Stimulated activated naive B cell treated with anti-CD40 and anti-IgM and Interleukin-4, amounts not matched to agents 10 μg/mL and 1 μg/mL and 100 μg/mL, for 72 hours (primary cell): ENCODE measurements at regions not wholly inside any gene's neighbourhood (a gene's known extent, or its start where the extent isn't known, plus 50 kb on each side); places are given as distances from the start of the nearest gene placed in this dataset.
A peak's percentile ranks its signal among the peaks of the same experiment; 100 is the strongest.

ENCODE experiments used
- ATAC-seq, 2 donors: fragments of 150-1000 bp; cut with Tn5 transposase; replicated peaks; 2 replicates each; pipeline ENCODE4 v1.10.0; 2021; ENCODE audit warnings: moderate library complexity in 1 of 2
- DNase-seq: peaks from one replicate; pipeline ENCODE4 v3.0.0; 2021
- H3K27ac Mint-ChIP-seq: one replicate; pipeline ENCODE4 v1.8.0; 2022; ENCODE audit warnings: mild to moderate bottlenecking, mixed read lengths
- H3K27me3 Mint-ChIP-seq, 2 donors: one replicate each; pipeline ENCODE4 v1.8.0; 2022; ENCODE audit warnings: mixed read lengths in 2 of 2
- H3K36me3 Mint-ChIP-seq, 2 donors: one replicate each; pipeline ENCODE4 v1.8.0; 2022; ENCODE audit warnings: mixed read lengths in 2 of 2, mild to moderate bottlenecking in 1 of 2
- H3K4me1 Mint-ChIP-seq, 2 donors: one replicate each; pipeline ENCODE4 v1.8.0; 2022; ENCODE audit warnings: mixed read lengths in 2 of 2, mild to moderate bottlenecking in 1 of 2
- H3K4me3 Mint-ChIP-seq, 2 donors: one replicate each; pipeline ENCODE4 v1.8.0; 2022; ENCODE audit warnings: mild to moderate bottlenecking in 2 of 2, mixed read lengths in 2 of 2, moderate library complexity in 1 of 2
- H3K9me3 Mint-ChIP-seq, 2 donors: one replicate each; pipeline ENCODE4 v1.8.0; 2022; ENCODE audit warnings: mixed read lengths in 2 of 2, mild to moderate bottlenecking in 1 of 2

DNA sequence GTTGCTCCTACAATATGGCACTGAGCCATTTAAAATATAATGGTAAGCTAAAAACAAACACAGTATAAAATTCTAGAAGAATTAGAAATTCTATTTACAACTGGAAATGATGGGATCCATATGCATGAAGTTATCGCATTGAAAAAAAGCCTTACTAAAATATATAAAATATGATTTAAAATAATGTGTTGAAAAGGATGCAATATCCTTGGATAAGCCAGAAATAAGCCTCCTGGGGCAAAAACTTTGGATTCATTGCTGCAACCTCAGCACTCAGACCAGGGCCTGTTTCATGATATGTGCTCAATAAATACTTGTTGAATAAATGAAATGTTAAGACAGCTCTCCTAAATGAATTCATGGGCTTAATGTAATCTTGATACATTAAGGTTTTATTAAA is 170.2 kb downstream of the SEM1 start:
- no peaks in the 10 kb centered on the region for H3K36me3 Mint-ChIP-seq
- H3K4me3 Mint-ChIP-seq, result no peak overlapping the region
- no peak overlapping the region for H3K27ac Mint-ChIP-seq
- no peak for DNase-seq
- ATAC-seq, result no peak
- H3K9me3 Mint-ChIP-seq, result no peaks in the 10 kb centered on the region
- H3K27me3 Mint-ChIP-seq, result no peaks in the 10 kb centered on the region
- peaks cover 5 to 9% of the 10 kb centered on the region in 2 donors for H3K4me1 Mint-ChIP-seq

DNA sequence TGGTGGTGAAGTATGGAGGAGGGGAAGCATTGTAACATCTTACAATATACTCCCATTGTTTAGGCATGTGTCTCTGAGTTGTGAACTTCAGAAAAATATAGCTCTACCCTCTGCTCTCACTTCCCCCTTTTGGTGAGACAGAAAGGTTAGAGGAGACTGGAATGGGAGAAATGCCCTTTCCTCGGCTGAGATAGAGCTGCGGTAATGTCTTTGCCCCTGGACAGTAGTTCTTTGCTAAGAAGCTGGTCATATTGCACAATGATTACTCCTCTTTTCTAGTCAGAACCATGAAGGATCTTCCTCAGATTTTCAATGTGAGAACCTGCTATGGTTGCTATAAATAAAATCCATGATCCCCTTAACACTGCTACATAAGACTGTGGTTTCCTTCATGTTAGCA is 171.0 kb downstream of the SEM1 start:
- DNase-seq, result no peak
- Mint-ChIP-seq H3K4me1 (peaks cover 5 to 9% of the 10 kb centered on the region in 2 donors), H3K4me3 (no peak overlapping the region), H3K36me3 (no peaks in the 10 kb centered on the region), H3K27ac (no peak overlapping the region), H3K9me3 (no peaks in the 10 kb centered on the region), H3K27me3 (no peaks in the 10 kb centered on the region)
- peak; percentile 39 to 42 for ATAC-seq

DNA sequence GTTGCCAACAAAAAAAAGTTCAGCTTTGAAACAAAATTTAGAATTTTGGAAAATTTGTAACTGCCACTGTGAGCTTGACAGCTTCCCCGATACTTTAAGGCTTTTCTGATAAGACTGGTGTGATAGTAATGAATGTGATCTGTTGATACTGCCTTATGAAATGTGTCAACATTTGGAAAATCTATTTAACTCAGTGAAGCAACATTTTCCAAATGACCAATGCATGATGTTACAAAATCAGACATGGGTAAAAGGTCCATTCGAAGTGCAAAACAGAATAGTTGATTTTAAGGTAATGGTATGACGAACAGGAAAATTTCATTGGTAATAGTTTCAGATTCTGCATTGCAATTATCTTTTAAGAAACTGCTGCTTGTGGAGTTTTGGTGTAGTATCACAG is 175.4 kb downstream of the SEM1 start:
- DNase-seq, result no peak
- Mint-ChIP-seq H3K4me3 (no peak overlapping the region), H3K9me3 (peaks cover 0 to 1% of the 10 kb centered on the region in 2 donors), H3K36me3 (no peaks in the 10 kb centered on the region), H3K27ac (no peak overlapping the region), H3K27me3 (peaks cover 4 to 5% of the 10 kb centered on the region in 2 donors), H3K4me1 (peaks cover 5 to 9% of the 10 kb centered on the region in 2 donors)
- ATAC-seq, result no peak

DNA sequence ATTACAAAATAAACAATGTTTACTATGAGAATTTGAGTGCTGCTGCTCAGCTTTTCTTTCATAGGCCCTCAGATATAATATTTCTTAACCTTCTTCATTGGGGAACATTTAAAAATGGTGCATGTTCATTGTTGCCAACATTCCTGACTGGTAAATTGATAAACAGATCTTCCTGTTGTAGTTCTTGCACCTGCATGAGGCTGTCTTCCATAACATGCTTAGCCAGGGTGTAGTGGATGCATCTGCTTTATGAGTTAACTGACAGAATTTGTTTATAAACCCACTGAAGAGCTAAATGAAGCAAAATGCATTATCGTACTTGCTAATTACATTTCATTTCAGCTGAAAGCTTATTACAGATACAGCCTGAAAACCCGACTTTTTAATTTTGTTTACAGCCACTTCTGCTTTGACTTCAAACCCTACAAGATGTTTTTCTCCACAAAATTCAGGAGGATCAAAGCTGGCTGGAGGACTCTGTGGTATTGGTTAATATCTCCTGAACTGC is 177.2 kb downstream of the SEM1 start:
- H3K9me3 Mint-ChIP-seq, result peaks cover 0 to 1% of the 10 kb centered on the region in 2 donors
- H3K4me1 Mint-ChIP-seq, result no peaks in the 10 kb centered on the region
- ATAC-seq (no peak), DNase-seq (no peak)
- H3K27ac Mint-ChIP-seq, result no peak overlapping the region
- no peaks in the 10 kb centered on the region for H3K36me3 Mint-ChIP-seq
- no peak overlapping the region for H3K4me3 Mint-ChIP-seq
- peaks cover 4 to 5% of the 10 kb centered on the region in 2 donors for H3K27me3 Mint-ChIP-seq

DNA sequence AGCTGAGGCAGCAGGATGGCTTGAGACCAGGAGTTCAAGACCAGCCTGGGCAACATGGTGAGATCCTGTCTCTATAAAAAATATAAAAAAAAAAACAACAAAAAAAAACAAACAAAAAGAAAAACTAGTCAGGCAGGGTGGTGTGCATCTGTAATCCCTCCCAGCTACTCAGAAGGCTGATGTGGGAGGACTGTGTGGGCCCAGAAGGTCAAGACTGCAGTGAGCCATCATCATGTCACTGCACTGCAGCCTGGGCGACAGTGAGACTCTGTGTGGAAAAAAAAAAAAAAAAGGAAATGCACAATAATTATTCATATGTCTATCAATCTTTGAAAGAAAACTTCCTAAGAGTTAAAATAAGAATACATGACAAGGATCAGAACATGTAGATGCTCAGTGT is 178.3 kb downstream of the SEM1 start:
- ATAC-seq, result no peak
- Mint-ChIP-seq H3K4me3 (no peak overlapping the region), H3K9me3 (peaks cover 0 to 1% of the 10 kb centered on the region in 2 donors), H3K27me3 (peaks cover 8 to 10% of the 10 kb centered on the region in 2 donors), H3K36me3 (no peaks in the 10 kb centered on the region), H3K27ac (no peak overlapping the region), H3K4me1 (no peaks in the 10 kb centered on the region)
- no peak for DNase-seq

DNA sequence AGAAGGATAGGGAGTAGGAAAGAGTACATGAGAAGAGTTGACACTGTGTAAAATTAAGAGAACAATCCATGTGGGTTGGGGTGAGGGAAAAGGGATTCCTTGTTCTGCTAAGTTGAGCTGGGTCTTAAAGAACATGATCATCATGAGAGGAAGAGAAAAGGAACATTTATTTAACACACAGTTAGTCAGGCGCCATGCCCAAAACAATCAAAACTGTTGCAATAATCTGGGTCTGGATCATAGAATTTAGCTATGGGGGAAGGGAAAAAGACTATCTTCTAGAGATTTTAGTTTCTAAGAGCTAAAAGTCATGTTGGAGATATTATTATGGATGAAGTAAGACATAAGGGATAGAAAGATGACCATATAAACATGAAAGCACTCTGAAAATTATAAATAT is 178.9 kb downstream of the SEM1 start:
- DNase-seq, result no peak
- H3K4me1 Mint-ChIP-seq, result no peaks in the 10 kb centered on the region
- peaks cover 8 to 10% of the 10 kb centered on the region in 2 donors for H3K27me3 Mint-ChIP-seq
- peaks cover 0 to 1% of the 10 kb centered on the region in 2 donors for H3K9me3 Mint-ChIP-seq
- no peak overlapping the region for H3K27ac Mint-ChIP-seq
- ATAC-seq, result no peak
- H3K4me3 Mint-ChIP-seq, result no peak overlapping the region
- H3K36me3 Mint-ChIP-seq, result no peaks in the 10 kb centered on the region

GRCh38 chr7:96527133-96527827 is 182.4 kb downstream of the SEM1 start:
- H3K4me3 Mint-ChIP-seq, result no peak overlapping the region
- no peaks in the 10 kb centered on the region for H3K36me3 Mint-ChIP-seq
- ATAC-seq (no peak), DNase-seq (no peak)
- no peak overlapping the region for H3K27ac Mint-ChIP-seq
- peaks cover 0 to 1% of the 10 kb centered on the region in 2 donors for H3K9me3 Mint-ChIP-seq
- H3K4me1 Mint-ChIP-seq, result no peaks in the 10 kb centered on the region
- H3K27me3 Mint-ChIP-seq, result peaks cover 8 to 10% of the 10 kb centered on the region in 2 donors

DNA sequence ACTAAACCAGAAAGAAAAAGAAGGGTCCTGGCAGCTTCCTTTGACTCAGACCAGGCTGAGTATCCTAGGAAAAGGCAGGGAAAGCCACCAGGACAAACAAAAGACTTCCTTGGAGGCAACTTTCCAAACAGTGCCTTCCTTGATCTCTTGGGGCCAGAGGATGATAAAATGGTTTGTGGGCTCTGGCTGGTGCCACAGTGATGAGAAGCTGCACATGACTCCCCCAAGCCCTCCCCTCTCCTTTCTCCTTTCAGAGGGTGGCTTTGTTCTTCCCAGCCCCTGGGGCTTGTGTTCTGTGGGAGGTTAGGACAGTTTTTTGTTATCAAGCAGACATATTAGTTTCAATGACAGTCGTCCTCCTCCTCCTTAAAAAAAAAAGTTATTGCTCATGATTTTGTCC is 183.2 kb downstream of the SEM1 start:
- Mint-ChIP-seq H3K4me1 (no peaks in the 10 kb centered on the region), H3K27ac (no peak overlapping the region), H3K4me3 (no peak overlapping the region), H3K36me3 (no peaks in the 10 kb centered on the region), H3K27me3 (peaks cover 8 to 10% of the 10 kb centered on the region in 2 donors), H3K9me3 (peaks cover 0 to 1% of the 10 kb centered on the region in 2 donors)
- DNase-seq (no peak), ATAC-seq (no peak)

DNA sequence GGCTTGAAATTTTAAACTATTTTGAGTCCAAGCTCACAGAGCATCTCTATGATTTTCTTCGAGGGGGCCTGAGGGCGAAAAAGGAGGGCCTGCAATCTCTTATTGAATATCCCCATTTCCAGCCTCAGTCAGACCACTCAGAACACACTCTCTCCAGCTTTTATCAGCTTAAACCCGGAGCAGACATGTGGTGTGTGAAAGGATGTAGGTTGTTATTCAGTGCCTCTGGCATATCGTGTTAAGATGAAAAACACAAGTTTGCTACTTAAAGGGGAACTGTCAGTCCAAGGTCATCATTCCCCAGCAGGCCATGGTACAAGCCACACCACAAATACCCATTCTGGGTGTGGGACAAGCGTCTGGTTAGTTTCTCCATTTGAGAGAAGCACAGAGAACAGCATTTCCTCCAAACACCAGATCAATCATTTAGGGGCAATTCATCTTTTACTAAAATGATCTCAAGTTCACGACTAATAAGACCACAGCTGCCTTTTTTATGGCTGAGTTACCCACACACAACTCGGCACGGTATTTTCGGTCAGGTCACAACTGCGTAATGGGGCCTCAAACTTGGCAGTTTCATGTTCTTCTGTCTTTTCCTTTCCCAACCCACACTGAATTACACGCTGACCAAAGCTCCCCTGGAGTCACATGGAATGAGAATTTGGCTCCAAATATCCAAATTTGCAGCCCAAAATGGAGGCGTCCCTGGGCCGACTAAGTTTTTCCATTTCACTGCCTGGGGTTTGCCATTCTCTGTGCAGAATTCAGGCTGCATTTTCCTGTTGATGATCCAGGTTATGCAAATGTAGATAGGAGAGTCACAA is 188.4 kb downstream of the SEM1 start:
- no peaks in the 10 kb centered on the region for H3K36me3 Mint-ChIP-seq
- H3K4me3 Mint-ChIP-seq, result no peak overlapping the region
- H3K9me3 Mint-ChIP-seq, result no peaks in the 10 kb centered on the region
- ATAC-seq, result no peak
- no peak for DNase-seq
- no peaks in the 10 kb centered on the region for H3K27me3 Mint-ChIP-seq
- H3K27ac Mint-ChIP-seq, result no peak overlapping the region
- H3K4me1 Mint-ChIP-seq, result no peaks in the 10 kb centered on the region

- H3K9me3 Mint-ChIP-seq, result no peaks in the 10 kb centered on the region
- peaks cover 4 to 8% of the 10 kb centered on the region in 2 donors for H3K27me3 Mint-ChIP-seq
- DNase-seq, result no peak
- no peak for ATAC-seq
- no peaks in the 10 kb centered on the region for H3K4me1 Mint-ChIP-seq
- no peaks in the 10 kb centered on the region for H3K36me3 Mint-ChIP-seq
- H3K27ac Mint-ChIP-seq, result no peak overlapping the region
- H3K4me3 Mint-ChIP-seq, result no peak overlapping the region
Measured at GRCh38 chr7:96508371-96508770, 186.5 kb upstream of the SLC25A13 start.

DNA sequence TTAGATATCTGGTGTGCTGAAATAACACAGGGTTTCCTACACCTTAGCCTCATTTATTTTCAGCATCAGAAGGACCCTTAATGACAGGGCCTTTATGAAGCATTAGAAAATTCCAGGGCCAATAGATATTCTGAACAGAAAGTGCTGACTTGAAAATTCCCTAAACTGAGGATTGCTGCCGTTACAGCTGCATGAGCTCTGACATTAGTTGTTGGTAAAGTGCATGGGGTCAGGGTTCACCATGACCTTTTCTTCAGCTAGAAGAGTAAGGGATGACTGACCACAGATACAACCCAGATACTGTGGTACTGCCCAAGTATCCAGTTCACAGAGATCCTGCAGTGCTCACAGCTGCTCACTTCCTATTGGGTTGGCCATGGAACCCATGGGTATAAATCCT is 181.7 kb upstream of the SLC25A13 start:
- DNase-seq (no peak), ATAC-seq (no peak)
- H3K27ac Mint-ChIP-seq, result no peak overlapping the region
- no peaks in the 10 kb centered on the region for H3K36me3 Mint-ChIP-seq
- no peaks in the 10 kb centered on the region for H3K9me3 Mint-ChIP-seq
- H3K4me3 Mint-ChIP-seq, result no peak overlapping the region
- no peaks in the 10 kb centered on the region for H3K4me1 Mint-ChIP-seq
- H3K27me3 Mint-ChIP-seq, result no peaks in the 10 kb centered on the region

DNA sequence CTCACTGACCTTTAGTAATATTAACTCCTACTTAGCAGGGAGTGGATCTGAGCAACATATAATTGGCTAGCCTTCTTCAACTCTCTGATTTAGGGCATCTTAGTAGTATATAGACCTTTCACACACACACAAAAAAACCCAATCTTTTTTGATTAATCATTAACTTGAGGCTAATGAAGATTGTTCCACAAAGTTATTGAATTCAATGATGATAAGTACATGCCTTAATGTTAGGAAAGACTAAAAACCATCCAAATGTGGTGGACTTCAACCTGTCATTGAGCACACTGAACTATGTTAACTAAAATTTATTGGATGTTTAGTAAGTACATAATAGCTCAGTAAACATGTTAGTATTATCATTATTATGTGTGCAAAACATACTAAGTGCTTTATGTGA is 179.4 kb upstream of the SLC25A13 start:
- DNase-seq (no peak), ATAC-seq (no peak)
- Mint-ChIP-seq H3K27me3 (no peaks in the 10 kb centered on the region), H3K27ac (no peak overlapping the region), H3K4me1 (no peaks in the 10 kb centered on the region), H3K4me3 (no peak overlapping the region), H3K9me3 (no peaks in the 10 kb centered on the region), H3K36me3 (no peaks in the 10 kb centered on the region)

DNA sequence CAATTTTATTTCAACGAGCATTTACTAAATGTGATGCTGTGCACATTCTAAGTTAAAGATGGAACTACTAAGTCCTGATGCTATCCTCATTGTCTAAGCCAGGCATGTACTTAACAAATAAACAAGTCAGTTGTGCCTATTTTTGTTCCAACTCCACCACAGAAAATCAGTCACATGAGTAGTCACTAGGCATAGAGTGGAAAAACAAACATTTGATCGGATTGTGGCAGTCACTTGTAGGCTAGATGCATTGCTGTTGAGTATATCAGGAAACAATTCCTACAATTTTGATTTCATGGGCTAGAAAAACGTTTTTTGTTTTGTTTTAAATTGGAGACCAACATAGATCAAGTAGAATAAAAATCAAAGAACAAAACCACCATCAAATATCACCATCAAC is 177.6 kb upstream of the SLC25A13 start:
- Mint-ChIP-seq H3K4me1 (no peaks in the 10 kb centered on the region), H3K4me3 (no peak overlapping the region), H3K9me3 (no peaks in the 10 kb centered on the region), H3K27me3 (no peaks in the 10 kb centered on the region), H3K36me3 (no peaks in the 10 kb centered on the region), H3K27ac (no peak overlapping the region)
- ATAC-seq (no peak), DNase-seq (no peak)

GRCh38 chr7:96497567-96497966 is 175.7 kb upstream of the SLC25A13 start:
- Mint-ChIP-seq H3K27ac (no peak overlapping the region), H3K4me1 (no peaks in the 10 kb centered on the region), H3K27me3 (no peaks in the 10 kb centered on the region), H3K4me3 (no peak overlapping the region), H3K36me3 (no peaks in the 10 kb centered on the region), H3K9me3 (no peaks in the 10 kb centered on the region)
- DNase-seq (no peak), ATAC-seq (no peak)

DNA sequence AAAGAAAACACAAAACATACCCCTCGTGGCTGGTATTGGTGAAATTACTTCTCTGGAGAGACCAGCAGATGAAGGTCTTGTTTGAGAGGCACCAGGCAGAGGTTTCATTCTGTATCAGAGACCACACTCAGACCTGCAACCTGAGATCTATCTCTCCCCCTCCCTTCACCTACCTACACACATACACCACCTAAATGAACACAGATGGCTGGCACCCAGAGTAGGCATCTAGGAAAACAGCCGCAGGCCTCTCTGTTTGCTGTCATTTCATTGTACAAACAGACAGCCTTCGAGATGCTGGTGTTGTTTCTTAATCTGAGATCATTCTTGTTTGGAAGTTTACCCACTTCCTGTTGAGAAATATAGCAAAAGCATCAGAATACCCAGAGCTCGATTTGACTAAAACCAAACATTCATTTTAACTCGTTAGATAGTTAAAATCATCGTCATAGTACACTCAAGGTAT is 173.9 kb upstream of the SLC25A13 start:
- Mint-ChIP-seq H3K4me1 (no peaks in the 10 kb centered on the region), H3K9me3 (no peaks in the 10 kb centered on the region), H3K27me3 (no peaks in the 10 kb centered on the region), H3K27ac (no peak overlapping the region), H3K36me3 (no peaks in the 10 kb centered on the region), H3K4me3 (no peak overlapping the region)
- ATAC-seq (no peak), DNase-seq (no peak)
